Osteoblast (primary cell): ENCODE measurements at regions not wholly inside any gene's neighbourhood (a gene's known extent, or its start where the extent isn't known, plus 50 kb on each side); places are given as distances from the start of the nearest gene placed in this dataset.
A peak's percentile ranks its signal among the peaks of the same experiment; 100 is the strongest.

Source experiments
- DNase-seq: peaks from one replicate; pipeline ENCODE4 v3.0.0; 2011; ENCODE audit warnings: low spot score, mixed read lengths; ENCODE audit not compliant: insufficient read length; ENCODE audit errors: missing footprints
- H2AFZ ChIP-seq: 2 replicates; pipeline ENCODE4 v1.6.0; 2011; ENCODE audit warnings: mild to moderate bottlenecking, low read length
- H3K27ac ChIP-seq: 2 replicates; pipeline ENCODE4 v1.5.1; 2011; ENCODE audit warnings: mild to moderate bottlenecking, low read depth, low read length, moderate library complexity
- H3K27me3 ChIP-seq: 2 replicates; pipeline ENCODE4 v1.6.0; 2012; ENCODE audit warnings: mild to moderate bottlenecking, control low read depth, inconsistent platforms, low read length, moderate library complexity; ENCODE audit not compliant: insufficient read depth
- H3K36me3 ChIP-seq: 2 replicates; pipeline ENCODE4 v1.5.1; 2011; ENCODE audit warnings: mild to moderate bottlenecking, low read length, control low read depth, moderate library complexity; ENCODE audit not compliant: insufficient read depth
- H3K4me1 ChIP-seq: 2 replicates; pipeline ENCODE4 v1.5.1; 2011; ENCODE audit warnings: mild to moderate bottlenecking, low read length, control low read depth, moderate library complexity; ENCODE audit not compliant: insufficient read depth
- H3K4me2 ChIP-seq: 2 replicates; pipeline ENCODE4 v1.6.0; 2011; ENCODE audit warnings: mild to moderate bottlenecking, low read length; ENCODE audit not compliant: insufficient read depth
- H3K4me3 ChIP-seq: fragments of 200-600 bp; sonication (generic); 3 replicates; pipeline ENCODE4 v1.5.1; 2012; ENCODE audit warnings: mild to moderate bottlenecking, low read length, inconsistent platforms; ENCODE audit not compliant: insufficient read depth
- H3K79me2 ChIP-seq: 2 replicates; pipeline ENCODE4 v1.6.0; 2012; ENCODE audit warnings: mild to moderate bottlenecking, low read length, control low read depth, inconsistent platforms; ENCODE audit not compliant: insufficient read depth
- H3K9me3 ChIP-seq: 2 replicates; pipeline ENCODE4 v1.5.1; 2011; ENCODE audit warnings: low read depth, low read length, control low read depth
- H4K20me1 ChIP-seq: 2 replicates; pipeline ENCODE4 v1.6.0; 2012; ENCODE audit warnings: mild to moderate bottlenecking, low read length, control low read depth; ENCODE audit not compliant: insufficient read depth
- TF ChIP-seq, protein P1 (sequence below): IDR thresholded peaks from 2 replicates; pipeline ENCODE4 v1.5.1; 2011; ENCODE audit warnings: mild to moderate bottlenecking, low read depth, low read length, moderate library complexity; ENCODE audit errors: extremely low read depth

DNA sequence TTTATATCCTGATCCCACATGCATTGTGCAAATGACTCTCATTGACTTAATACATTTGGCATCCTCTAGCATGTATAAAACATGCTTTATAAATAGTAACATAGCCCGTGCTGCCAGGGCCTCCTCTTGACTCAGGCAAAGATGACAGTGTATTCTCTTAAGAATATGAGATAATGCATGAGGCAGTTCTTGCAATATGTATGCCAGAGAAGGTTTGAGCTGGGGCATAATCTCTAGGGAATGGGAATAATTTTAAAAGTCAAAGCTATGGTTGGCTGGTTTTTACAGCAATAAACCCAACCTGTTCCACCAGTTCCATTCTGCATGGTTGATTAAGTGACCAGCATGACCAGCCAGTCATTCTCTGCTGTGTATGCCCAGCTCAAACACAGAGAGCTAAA is 179.0 kb upstream of the PFN2 start:
- DNase-seq = peak; percentile 88
- H3K4me2 ChIP-seq = peak overlapping the region; percentile 21
- H3K36me3 ChIP-seq = no peaks in the 10 kb centered on the region

DNA sequence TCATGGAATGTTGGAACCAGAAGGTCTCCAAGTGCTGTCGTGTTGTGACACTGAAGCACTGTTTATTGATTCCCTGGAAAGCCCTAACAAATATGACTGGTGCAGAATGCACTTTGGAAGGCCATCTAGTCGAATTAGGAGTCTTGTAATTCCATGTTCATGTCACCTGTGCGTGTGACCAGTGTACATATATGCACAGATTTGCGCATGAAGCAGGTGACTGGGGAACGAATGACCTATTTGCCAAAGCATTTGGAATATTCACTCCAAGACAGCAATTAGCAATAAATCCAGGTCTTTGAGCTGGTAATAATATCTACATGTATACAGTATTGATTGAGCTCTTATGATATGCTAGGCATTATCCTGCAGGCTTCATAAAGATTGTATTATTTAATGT is 177.5 kb upstream of the PFN2 start:
- no peaks in the 10 kb centered on the region for H3K79me2 ChIP-seq
- TF ChIP-seq, protein P1, sequence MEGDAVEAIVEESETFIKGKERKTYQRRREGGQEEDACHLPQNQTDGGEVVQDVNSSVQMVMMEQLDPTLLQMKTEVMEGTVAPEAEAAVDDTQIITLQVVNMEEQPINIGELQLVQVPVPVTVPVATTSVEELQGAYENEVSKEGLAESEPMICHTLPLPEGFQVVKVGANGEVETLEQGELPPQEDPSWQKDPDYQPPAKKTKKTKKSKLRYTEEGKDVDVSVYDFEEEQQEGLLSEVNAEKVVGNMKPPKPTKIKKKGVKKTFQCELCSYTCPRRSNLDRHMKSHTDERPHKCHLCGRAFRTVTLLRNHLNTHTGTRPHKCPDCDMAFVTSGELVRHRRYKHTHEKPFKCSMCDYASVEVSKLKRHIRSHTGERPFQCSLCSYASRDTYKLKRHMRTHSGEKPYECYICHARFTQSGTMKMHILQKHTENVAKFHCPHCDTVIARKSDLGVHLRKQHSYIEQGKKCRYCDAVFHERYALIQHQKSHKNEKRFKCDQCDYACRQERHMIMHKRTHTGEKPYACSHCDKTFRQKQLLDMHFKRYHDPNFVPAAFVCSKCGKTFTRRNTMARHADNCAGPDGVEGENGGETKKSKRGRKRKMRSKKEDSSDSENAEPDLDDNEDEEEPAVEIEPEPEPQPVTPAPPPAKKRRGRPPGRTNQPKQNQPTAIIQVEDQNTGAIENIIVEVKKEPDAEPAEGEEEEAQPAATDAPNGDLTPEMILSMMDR = no peak
- H3K27me3 ChIP-seq = no peaks in the 10 kb centered on the region
- peak overlapping the region; percentile 37 for H3K4me3 ChIP-seq
- H3K36me3 ChIP-seq = no peaks in the 10 kb centered on the region
- peaks cover 40% of the 10 kb centered on the region for H3K4me1 ChIP-seq
- no peaks in the 10 kb centered on the region for H3K9me3 ChIP-seq
- DNase-seq = no peak
- peak overlapping the region; percentile 98 for H3K27ac ChIP-seq
- H3K4me2 ChIP-seq = peak overlapping the region; percentile 75
- peak overlapping the region; percentile 66 for H2AFZ ChIP-seq
- H4K20me1 ChIP-seq = no peaks in the 10 kb centered on the region

More for the DNA sequence above, 179.0 kb upstream of the PFN2 start:
- TF ChIP-seq, protein P1 = no peak
- Histone ChIP-seq H4K20me1 (no peaks in the 10 kb centered on the region), H3K4me1 (peaks cover 40% of the 10 kb centered on the region), H3K4me3 (no peak overlapping the region), H3K79me2 (no peaks in the 10 kb centered on the region), H3K27ac (peak overlapping the region; percentile 98), H2AFZ (no peak overlapping the region), H3K27me3 (no peaks in the 10 kb centered on the region), H3K9me3 (no peaks in the 10 kb centered on the region)

DNA sequence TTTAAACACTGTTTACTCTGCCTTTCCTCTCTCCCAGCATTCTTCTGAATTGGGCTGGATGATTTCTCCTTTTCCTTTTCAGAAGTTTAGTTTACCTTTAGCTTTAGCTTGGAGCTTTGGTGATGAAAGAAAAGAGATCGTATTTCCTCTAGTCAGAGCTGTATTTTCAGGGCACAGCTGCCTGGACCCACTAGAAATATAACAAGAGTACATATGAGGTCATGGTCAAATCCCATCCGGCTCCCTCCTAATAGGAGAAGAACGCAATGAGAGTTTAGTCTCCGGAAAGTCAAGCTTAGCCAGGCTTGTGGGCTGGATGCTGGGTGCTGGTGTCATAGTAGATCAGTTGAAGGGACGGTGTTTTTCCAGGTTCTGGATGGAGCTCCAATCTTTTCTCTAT is 177.1 kb upstream of the PFN2 start:
- no peaks in the 10 kb centered on the region for H4K20me1 ChIP-seq
- no peaks in the 10 kb centered on the region for H3K27me3 ChIP-seq
- peak overlapping the region; percentile 66 for H2AFZ ChIP-seq
- H3K36me3 ChIP-seq = no peaks in the 10 kb centered on the region
- peak overlapping the region; percentile 98 for H3K27ac ChIP-seq
- H3K4me3 ChIP-seq = peak overlapping the region; percentile 37
- H3K79me2 ChIP-seq = no peaks in the 10 kb centered on the region
- peak; percentile 66 for DNase-seq
- TF ChIP-seq, protein P1 = no peak
- peak overlapping the region; percentile 75 for H3K4me2 ChIP-seq
- no peaks in the 10 kb centered on the region for H3K9me3 ChIP-seq
- peaks cover 40% of the 10 kb centered on the region for H3K4me1 ChIP-seq

DNA sequence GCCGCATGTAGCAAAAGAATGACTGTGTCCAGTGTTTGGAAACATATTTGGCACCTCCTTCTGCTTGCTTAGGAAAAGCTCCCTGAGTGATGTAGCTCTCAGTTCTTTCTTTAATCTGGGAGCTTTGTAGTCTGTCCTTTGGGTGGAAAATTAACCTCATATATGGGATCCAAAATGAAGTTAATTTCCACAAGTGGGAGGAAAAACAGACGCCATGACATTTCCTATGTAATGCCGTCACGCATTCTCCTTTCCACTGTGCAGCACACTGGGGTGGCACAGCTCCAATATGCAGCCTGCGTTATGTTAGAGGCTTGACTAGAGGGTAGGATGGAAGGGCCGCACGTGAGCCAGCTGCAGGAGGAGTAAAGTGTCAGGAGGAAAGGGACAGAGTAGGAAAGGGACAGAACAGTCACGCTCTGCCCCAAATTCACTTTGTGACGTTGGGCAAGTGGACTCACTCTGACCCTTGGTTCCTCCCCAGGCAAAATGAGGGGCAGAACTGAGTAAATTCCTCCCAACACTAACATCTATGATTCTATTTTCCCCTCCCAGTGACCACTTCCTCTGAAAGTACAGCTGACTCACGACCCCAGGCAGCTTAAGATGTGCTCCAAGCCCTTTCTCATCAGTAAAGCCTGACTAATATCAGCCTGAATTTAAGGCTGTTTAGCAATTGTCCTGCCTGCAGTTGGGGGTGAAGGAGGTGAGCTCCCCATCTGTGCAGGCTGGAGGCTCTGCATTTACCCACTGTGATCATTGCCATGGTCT is 176.5 kb upstream of the PFN2 start:
- H3K27ac ChIP-seq = peak overlapping the region; percentile 98
- H4K20me1 ChIP-seq = no peaks in the 10 kb centered on the region
- H3K27me3 ChIP-seq = no peaks in the 10 kb centered on the region
- TF ChIP-seq, protein P1 = no peak
- H3K79me2 ChIP-seq = no peaks in the 10 kb centered on the region
- peak; percentile 63 for DNase-seq
- peaks cover 40% of the 10 kb centered on the region for H3K4me1 ChIP-seq
- peak overlapping the region; percentile 75 for H3K4me2 ChIP-seq
- H3K9me3 ChIP-seq = no peaks in the 10 kb centered on the region
- H3K4me3 ChIP-seq = peak overlapping the region; percentile 37
- H2AFZ ChIP-seq = peak overlapping the region; percentile 66
- H3K36me3 ChIP-seq = no peaks in the 10 kb centered on the region
